Neural crest cell (in vitro differentiated cells): ENCODE measurements at regions not wholly inside any gene's neighbourhood (a gene's known extent, or its start where the extent isn't known, plus 50 kb on each side); places are given as distances from the start of the nearest gene placed in this dataset.

Experiments used
- DNase-seq: peaks from one replicate; pipeline ENCODE4 v3.0.0; 2021; ENCODE audit warnings: low read depth, mixed read lengths, low spot score
- H3K27ac Mint-ChIP-seq: one replicate; pipeline ENCODE4 v1.8.0; 2021; ENCODE audit warnings: mild to moderate bottlenecking, mixed read lengths; ENCODE audit not compliant: unreplicated experiment
- H3K27me3 Mint-ChIP-seq: 2 replicates; pipeline ENCODE4 v1.8.0; 2021; ENCODE audit warnings: low read depth, mild to moderate bottlenecking, mixed read lengths
- H3K36me3 Mint-ChIP-seq: 2 replicates; pipeline ENCODE4 v1.8.0; 2021; ENCODE audit warnings: low read depth, mild to moderate bottlenecking, mixed read lengths
- H3K4me1 Mint-ChIP-seq: 2 replicates; pipeline ENCODE4 v1.8.0; 2021; ENCODE audit warnings: mixed read lengths
- H3K4me3 Mint-ChIP-seq: one replicate; pipeline ENCODE4 v1.8.0; 2021; ENCODE audit warnings: mild to moderate bottlenecking, mixed read lengths
- H3K9me3 Mint-ChIP-seq: 2 replicates; pipeline ENCODE4 v1.8.0; 2021; ENCODE audit warnings: mixed read lengths
- CTCF ChIP-seq: fragments of 200-600 bp; sonication (generic); conservative IDR thresholded peaks from 2 replicates; pipeline ENCODE4 v1.5.0; 2021; ENCODE audit warnings: antibody characterized with exemption, mild to moderate bottlenecking

- Mint-ChIP-seq H3K27ac (no peak overlapping the region), H3K4me3 (no peak overlapping the region), H3K36me3 (no peaks in the 10 kb centered on the region), H3K9me3 (peaks cover 2% of the 10 kb centered on the region), H3K27me3 (no peaks in the 10 kb centered on the region), H3K4me1 (no peaks in the 10 kb centered on the region)
- DNase-seq = no peak
- TF ChIP-seq CTCF = no peak
These were observed 460.1 kb upstream of the NCAM2 start for GRCh38 chr21:20538039-20538658.

DNA sequence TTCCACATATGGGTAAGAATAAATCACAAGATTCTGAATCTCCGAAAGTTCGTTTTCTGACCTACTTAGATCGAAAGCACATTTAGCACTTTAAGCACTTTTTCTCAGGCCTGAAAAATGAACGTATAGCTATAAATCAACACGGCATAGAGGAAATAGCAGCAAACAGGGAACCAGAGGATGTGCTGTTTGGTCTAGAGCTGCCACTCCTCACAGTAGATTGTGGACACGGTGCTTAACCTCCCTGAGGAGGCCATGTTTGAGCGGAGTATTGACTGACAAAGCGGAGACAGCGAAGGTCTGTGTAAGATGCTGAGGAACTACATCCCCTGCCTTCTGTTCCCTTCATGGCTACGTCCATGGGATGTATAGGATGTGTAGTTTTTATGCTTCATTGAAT lies 452.8 kb upstream of the NCAM2 start:
- H3K27me3 Mint-ChIP-seq = no peaks in the 10 kb centered on the region
- TF ChIP-seq CTCF = no peak
- no peaks in the 10 kb centered on the region for H3K4me1 Mint-ChIP-seq
- peaks cover 4% of the 10 kb centered on the region for H3K9me3 Mint-ChIP-seq
- no peak overlapping the region for H3K4me3 Mint-ChIP-seq
- DNase-seq = no peak
- H3K27ac Mint-ChIP-seq = no peak overlapping the region
- H3K36me3 Mint-ChIP-seq = no peaks in the 10 kb centered on the region

DNA sequence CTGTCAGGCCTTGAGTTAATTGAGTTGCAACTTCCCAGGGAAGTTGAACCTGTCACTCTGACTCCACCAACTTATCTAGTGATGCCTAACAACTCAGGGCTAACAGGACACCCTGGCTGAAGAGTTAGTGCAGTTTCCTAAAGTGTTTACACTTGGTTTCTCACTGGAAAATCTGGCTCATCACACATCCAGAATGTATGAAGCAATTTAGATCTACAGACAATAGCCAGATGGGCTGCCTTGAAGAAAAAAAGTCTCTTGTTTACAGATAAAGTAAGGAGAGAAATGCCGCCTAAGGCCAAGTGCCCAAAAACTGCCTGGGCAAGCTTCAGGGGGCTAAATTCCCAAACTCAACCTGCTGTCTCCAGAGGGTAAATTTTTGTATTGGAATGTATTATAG lies 446.3 kb upstream of the NCAM2 start:
- H3K9me3 Mint-ChIP-seq = no peaks in the 10 kb centered on the region
- H3K4me1 Mint-ChIP-seq = no peaks in the 10 kb centered on the region
- no peaks in the 10 kb centered on the region for H3K36me3 Mint-ChIP-seq
- no peak overlapping the region for H3K4me3 Mint-ChIP-seq
- no peaks in the 10 kb centered on the region for H3K27me3 Mint-ChIP-seq
- DNase-seq = no peak
- H3K27ac Mint-ChIP-seq = no peak overlapping the region
- no peak for TF ChIP-seq CTCF

GRCh38 chr21:20554785-20555184 lies 443.4 kb upstream of the NCAM2 start:
- no peak for TF ChIP-seq CTCF
- no peak for DNase-seq
- H3K4me3 Mint-ChIP-seq = no peak overlapping the region
- H3K27me3 Mint-ChIP-seq = no peaks in the 10 kb centered on the region
- H3K9me3 Mint-ChIP-seq = no peaks in the 10 kb centered on the region
- no peaks in the 10 kb centered on the region for H3K36me3 Mint-ChIP-seq
- H3K4me1 Mint-ChIP-seq = no peaks in the 10 kb centered on the region
- H3K27ac Mint-ChIP-seq = no peak overlapping the region

- H3K27me3 Mint-ChIP-seq = no peaks in the 10 kb centered on the region
- no peak overlapping the region for H3K27ac Mint-ChIP-seq
- no peak for TF ChIP-seq CTCF
- no peaks in the 10 kb centered on the region for H3K36me3 Mint-ChIP-seq
- H3K4me1 Mint-ChIP-seq = no peaks in the 10 kb centered on the region
- peaks cover 4% of the 10 kb centered on the region for H3K9me3 Mint-ChIP-seq
- no peak overlapping the region for H3K4me3 Mint-ChIP-seq
- no peak for DNase-seq
These were observed 427.4 kb upstream of the NCAM2 start for GRCh38 chr21:20570824-20571232.

DNA sequence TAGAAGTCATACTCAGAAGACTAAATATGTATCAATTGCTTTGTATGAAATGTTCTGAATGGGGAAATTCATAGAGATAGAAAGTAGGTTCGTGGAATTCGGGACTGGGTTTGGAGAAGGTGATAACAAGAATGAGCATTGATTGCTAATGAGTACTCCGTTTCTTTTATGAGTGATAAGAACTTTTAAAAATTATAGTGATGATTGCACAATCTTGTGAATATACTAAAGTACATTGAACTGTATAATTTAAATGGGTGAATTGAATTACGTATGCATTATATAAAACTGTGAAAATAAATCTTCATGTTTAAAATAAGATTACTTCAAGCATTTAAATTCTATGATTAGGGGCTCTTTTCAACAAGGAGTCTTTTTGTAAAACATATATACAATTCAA lies 425.6 kb upstream of the NCAM2 start:
- no peaks in the 10 kb centered on the region for H3K4me1 Mint-ChIP-seq
- no peaks in the 10 kb centered on the region for H3K36me3 Mint-ChIP-seq
- H3K4me3 Mint-ChIP-seq = no peak overlapping the region
- no peak overlapping the region for H3K27ac Mint-ChIP-seq
- no peak for TF ChIP-seq CTCF
- H3K9me3 Mint-ChIP-seq = peaks cover 4% of the 10 kb centered on the region
- no peaks in the 10 kb centered on the region for H3K27me3 Mint-ChIP-seq
- no peak for DNase-seq
